DND-41 (cell line): ENCODE measurements at regions not wholly inside any gene's neighbourhood (a gene's known extent, or its start where the extent isn't known, plus 50 kb on each side); places are given as distances from the start of the nearest gene placed in this dataset.

Experiments
- CTCF ChIP-seq: IDR thresholded peaks from 2 replicates; pipeline ENCODE4 v1.5.1; 2012; ENCODE audit warnings: borderline replicate concordance, low read length, moderate library complexity, mild to moderate bottlenecking; ENCODE audit not compliant: poor library complexity, severe bottlenecking; ENCODE audit errors: extremely low read depth
- EZH2 ChIP-seq: IDR thresholded peaks from 3 replicates; pipeline ENCODE4 v1.6.1; 2012; ENCODE audit warnings: borderline replicate concordance, low read depth, mild to moderate bottlenecking, moderate library complexity, low read length, inconsistent platforms; ENCODE audit not compliant: severe bottlenecking

- no peak for TF ChIP-seq CTCF
- TF ChIP-seq EZH2: no peak
Measured at GRCh38 chr6:104519566-104519965, 340.2 kb downstream of the HACE1 start.
